ENCODE measurements at regions not wholly inside any gene's neighbourhood (a gene's known extent, or its start where the extent isn't known, plus 50 kb on each side); places are given as distances from the start of the nearest gene placed in this dataset.
A peak's percentile ranks its signal among the peaks of the same experiment; 100 is the strongest.
"Not testable (repeated sequence)": the region's sequence is repeated elsewhere in the genome, so short reads cannot be mapped to it uniquely, and the experiment has no call there.

DNA sequence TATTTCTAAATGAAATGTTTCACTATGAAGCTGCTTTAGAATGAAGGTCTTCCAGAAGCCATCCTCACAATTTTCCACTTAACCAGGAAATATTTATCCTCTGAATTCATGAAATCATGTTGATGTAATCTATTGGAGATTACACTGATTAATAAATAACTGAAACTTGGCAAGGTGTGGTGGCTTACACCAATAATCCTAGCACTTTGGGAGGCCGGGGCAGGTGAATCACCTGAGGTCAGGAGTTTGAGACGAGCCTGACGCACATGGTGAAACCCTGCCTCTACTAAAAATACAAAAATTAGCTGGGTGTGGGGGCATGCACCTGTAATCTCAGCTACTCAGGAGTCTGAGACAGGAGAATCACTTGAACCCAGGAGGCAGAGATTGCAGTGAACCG lies 73.8 kb upstream of the DAPK1 start:
- ATAC-seq: not testable (repeated sequence)

DNA sequence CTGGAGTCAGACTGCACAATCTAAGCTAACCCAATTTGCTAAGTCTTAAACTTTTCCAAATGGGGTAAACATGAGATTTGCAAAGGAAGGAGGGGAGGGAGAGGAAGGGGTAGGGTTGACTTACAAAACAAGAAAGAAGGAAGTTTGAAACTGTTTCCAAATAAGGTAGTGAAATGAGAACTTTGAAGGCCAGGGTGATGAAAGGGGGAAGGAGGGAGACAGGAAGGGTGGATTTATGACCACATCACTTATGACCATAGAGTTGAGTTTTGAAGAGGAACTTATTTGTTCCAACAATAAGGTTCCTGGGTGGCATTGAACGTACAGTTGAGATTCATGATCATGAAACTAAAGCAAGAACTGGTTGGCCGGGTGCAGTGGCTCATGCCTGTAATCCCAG lies 72.5 kb upstream of the DAPK1 start:
- no peak for ATAC-seq

DNA sequence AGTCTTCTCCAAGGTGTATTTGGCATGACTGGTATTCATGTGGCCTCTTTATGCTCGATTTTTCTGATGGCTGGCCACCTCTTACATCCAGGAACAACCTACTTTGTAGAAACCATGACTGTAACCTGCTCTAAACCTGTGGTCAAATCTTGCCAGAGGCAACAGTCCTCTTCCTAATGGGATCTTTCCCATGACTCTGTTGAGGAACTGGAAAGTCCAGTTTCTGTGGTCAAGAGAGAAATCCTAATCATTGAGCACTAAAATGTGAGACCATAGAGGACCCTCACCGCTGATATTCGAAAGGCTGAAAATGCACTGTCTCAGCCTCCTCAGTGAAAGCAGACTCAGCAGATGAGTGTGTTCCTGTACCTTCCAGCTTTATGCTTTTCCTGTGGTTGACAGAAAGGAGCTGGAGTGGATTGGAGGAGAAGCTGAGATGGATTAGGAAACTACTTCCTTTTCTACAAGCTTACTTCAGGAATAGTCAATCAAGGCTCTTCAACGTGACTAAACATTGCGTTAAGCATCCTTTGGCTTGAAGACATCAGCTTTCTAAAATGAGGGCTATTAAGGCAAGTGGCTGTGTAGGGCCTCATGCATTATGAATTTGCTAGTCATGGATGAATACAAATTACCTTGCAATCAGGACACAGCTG lies 69.7 kb upstream of the DAPK1 start:
- no peak for ATAC-seq

DNA sequence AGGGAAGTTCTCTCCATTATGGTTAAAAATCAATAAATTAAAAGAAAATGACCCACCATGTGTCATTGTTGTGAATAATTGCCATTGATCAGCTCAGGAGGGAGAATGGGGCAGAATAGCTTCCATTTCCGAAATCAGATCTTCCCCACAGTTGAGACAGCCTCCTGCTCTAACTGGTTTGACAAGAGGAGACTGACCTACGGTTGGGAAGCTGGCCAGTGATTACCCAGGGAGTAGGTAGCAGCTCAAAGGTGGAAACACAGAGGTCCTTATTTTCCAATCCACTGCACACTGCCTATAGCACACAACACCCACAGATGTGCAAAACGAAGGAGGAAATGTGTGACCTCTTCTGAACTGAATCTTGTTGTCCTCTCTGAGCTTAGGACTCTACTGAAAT lies 69.0 kb upstream of the DAPK1 start:
- no peak for ATAC-seq

DNA sequence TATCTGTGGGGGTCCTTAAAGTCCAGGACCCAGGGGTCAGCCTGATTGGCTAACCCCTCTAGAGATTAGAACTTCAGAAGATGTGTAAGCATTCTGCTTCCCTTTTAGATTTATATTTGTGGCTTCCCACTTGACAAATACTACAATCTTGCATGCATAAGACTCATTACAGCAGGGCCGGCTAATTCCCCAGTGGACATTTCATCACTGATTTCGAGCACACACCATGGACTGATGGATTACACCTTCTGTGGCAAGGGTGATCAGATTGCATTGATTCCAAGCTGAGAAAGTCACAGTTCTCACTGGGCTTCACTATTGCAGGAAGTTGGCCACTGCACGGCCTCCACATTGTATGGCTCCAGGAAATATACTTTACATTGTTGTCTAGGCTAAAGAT lies 65.8 kb upstream of the DAPK1 start:
- ATAC-seq: no peak

DNA sequence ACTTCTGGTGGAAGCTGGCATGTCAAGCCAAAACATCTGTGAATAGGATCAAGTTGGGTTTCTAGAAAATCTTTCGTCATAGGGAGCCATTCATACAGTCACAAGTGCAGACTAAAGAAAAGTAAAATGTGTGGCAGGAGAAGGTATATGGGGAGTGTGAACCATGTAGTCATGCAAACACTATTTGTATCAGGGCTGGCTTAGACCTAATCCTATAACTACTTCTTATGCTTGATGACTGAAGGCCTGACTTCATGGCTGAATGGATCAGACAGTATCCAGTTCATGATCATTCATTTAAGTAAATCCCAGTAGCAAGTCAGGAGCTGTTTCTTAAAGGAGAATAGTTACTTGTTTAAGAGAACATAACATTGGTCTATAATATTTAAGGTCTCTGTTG lies 63.8 kb upstream of the DAPK1 start:
- ATAC-seq: peak; percentile 99

DNA sequence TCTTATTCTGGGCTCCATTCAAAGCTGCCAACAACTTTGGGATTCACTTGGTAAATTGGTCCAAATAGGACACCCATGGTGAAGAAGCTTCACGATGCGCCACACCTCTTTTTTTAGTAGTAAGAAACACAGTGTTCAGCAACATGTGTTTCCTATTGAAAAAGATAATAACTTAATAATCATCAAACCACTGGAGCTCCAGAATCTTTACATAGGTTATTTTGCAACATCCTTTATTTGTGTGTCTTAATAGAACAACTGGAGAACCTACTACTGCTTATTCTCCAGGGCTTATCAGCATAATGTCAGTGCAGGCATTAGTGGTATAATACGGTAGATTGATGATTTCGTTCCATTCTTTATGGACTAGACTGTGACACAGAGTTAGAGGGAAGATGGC lies 63.3 kb upstream of the DAPK1 start:
- no peak for ATAC-seq

DNA sequence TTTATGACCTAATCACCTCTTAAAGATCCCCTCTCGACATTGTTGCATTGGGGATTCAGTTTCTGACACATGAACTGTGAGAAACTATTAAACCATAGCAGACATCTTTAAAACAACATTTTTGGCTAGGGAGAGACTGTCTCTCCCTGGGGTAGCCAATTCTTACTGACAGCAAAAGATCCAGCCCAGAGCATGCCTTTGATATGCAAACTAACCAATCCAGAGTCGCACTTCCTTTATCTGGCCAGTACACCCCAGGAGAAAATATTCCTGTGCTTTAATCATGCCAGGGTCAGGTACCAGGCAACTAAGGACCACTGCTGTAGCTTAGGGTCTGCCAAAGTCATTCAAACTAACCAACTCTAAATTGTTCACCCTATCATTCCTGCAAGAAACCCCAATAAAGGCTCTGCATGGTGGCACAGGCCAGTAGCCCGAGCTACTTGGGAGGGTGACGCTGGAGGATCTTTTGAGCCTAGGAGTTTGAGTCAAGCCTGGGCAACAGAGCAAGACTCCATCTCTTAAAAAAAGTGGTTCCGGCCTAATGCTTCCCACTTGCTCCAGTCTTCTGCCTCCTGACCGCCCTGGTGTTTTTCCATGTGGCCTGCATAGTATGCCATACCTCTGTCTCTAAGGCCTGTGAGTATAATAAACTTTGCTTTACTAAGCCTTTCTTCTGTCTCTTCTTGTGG lies 62.3 kb upstream of the DAPK1 start:
- ATAC-seq: no peak

DNA sequence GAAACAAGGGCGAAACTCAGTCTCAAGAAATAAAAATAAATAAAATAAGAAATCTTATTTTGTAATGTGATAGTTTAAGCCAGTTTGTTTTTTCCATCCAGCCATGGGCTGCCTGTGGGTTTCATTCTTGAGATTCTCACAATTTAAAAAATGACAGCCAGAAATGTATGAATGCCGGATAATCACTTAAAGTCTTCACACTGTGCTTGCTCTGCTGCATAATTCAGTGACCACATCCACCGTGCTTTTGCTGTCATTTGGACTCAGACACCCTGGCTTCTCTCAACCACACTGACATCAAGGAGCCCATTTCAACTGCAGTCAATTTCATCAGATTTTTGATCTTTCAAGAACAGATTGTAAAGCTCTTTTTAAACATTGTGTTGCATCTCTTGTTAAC lies 61.0 kb upstream of the DAPK1 start:
- no peak for ATAC-seq

DNA sequence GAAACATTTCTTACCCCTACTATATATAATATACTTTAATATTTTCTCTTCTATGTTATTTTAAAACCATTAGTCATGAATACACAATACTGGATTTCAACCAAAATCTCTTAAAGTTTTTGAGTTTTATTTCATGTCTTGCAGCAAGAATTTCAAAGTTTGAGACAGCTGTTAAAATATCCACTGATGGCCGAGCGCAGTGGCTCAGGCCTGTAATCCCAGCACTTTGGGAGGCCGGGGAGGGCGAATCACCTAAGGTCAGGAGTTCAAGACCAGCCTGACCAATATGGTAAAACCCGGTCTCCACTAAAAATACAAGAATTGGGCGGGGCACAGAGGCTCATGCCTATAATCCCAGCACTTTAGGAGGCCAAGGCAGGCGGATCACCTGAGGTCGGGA lies 59.7 kb upstream of the DAPK1 start:
- ATAC-seq: no peak

DNA sequence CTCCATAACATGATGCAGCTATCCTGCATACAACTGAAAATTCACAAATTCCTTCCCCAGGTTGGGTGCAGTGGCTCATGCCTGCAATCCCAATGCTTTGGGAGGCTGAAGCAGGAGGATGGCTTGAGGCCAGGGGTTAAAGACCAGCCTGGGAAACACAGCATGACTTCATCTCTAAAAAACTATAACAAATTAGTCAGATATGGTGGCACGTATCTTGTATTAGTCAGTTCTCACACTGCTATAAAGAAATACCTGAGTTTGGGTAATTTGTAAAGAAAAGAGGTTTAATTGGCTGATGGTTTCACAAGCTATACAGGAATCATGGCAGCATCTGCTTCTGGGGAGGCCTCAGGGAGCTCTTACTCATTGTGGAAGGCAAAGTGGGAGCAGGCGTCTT lies 56.4 kb upstream of the DAPK1 start:
- no peak for ATAC-seq

DNA sequence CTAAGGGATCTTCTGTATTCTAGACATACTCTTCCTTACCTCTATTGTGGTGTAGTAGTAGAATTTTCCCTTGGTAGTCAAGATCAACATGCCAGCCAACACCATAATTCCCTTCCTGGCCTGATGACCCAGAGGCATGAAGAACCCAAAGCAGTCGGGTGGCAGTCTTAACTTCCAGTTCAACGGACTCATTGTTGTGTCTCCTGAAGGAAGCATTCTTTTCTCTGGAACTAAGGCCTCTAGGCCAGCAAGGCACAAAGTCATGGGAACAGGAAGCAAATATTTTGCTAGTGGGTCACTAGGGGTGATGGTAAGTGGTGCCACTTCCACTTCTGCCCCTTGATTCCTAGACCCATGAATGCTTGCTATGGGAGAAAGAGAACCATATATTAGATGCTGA lies 55.2 kb upstream of the DAPK1 start:
- ATAC-seq: no peak

DNA sequence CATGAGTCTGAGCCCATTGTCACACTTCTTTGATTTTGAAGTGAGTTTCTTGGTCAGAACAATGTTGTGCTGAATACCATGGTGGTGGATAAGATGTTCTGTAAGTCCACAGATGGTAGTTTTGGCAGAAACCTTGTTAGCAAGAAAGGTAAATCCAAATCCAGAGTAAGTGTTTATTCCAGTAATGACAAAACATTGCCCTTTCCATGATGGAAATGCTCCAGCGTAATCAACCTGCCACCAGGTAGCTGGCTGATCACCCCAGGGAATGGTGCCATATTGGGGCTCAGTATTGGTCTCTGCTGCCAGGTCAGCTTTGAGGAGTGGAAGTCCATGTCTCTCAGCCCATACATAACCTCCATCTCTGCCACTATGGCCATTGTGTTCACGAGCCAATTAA lies 54.7 kb upstream of the DAPK1 start:
- ATAC-seq: no peak

DNA sequence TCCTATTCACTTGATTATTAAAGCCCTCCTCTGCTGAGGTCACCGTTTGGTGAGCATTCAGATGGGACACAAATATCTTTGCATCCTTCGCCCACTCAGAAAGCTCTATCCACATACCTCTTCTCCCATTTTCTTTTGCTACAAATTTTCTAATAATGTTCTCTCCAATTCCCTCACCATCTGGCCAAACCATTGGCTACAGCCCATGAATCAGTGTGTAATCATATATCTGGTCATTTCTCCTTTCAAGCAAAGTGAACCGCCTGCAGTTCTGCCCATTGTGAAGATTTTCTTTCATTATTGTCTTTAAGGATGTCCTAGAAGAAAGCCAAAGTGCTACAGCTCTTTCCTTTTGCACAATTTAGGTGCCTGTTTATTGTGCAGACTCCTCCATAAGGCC lies 54.2 kb upstream of the DAPK1 start:
- no peak for ATAC-seq

DNA sequence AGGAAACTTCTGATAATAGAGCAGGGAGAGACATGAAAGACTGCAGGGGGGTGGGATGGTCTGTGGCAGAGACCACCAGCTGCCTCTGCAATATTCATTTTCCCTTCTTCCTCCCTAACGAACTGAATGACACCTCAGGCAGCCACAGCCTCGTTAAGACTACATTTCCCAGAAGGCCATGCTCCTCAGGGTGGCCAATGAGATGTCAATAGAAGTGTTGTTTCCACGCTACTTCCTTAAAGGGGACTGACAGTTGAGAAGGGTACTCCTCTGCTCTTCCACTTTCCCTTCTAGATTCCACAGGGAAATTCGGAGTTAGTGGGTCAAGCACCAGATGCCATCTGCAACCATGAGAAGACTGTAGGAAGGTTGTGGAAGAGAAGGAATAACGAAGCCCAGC lies 52.0 kb upstream of the DAPK1 start:
- no peak for ATAC-seq

DNA sequence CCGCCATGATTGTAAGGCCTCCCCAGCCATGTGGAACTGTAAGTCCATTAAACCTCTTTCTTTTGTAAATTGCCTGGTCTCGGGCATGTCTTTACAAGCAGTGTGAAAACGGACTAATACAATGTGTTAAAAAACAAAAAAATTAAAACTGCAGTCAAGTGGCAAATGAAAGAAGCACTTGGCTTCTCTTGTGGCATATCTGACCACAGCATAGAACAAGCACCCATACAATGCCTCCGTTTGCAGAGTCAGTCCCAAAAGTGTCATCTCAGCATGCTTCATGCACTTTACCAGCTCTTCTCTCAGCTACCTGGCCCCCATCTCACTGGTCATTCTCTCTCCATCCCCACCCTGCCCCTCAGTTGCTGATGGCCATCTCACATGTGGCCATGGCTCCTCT lies 51.1 kb upstream of the DAPK1 start:
- ATAC-seq: no peak

DNA sequence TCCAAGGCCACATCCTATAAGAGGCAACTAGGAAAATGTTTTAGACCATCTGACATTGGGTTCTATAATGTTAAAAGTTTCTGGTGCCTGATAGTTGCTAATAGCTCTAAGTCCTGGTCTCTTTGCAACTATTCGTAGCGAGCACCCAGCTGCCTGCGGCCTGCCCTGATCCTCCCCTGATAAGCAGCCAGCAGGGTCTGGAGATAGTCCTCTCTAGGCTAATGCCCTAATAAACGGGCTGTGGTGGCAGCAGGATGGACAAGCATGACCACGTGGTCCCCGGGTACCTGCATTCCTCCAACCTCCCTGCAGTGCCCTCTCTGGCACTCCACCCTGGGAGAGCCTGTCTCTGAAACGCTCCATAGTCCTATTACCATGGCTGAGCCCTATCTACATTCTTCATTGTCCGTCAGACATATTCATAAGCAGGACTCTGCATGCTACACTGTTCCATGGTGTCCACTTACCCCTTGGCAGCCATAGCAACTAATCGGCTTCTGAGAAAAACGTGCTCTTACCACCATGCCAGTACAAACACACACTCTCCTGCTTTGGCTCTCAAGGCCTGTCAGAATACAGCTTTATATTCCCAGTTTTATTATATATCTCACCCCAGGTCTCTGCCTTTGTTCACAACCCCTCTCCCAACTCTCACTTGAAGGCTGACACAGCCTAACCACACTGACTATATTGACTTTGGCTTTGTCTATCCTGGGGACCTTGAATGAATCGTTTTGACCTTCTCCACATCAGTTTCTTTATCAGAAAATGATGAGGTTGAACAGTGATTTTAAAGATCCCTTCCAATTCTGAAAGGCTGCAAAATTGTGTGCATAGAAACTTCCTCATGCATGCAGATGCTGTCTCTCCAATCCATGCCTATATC lies 49.9 kb upstream of the DAPK1 start:
- no peak for ATAC-seq

All from esophagus mucosa (tissue), 1 donor.